ENCODE measurements at regions not wholly inside any gene's neighbourhood (a gene's known extent, or its start where the extent isn't known, plus 50 kb on each side); places are given as distances from the start of the nearest gene placed in this dataset.
"Not testable (repeated sequence)": the region's sequence is repeated elsewhere in the genome, so short reads cannot be mapped to it uniquely, and the experiment has no call there.

DNA sequence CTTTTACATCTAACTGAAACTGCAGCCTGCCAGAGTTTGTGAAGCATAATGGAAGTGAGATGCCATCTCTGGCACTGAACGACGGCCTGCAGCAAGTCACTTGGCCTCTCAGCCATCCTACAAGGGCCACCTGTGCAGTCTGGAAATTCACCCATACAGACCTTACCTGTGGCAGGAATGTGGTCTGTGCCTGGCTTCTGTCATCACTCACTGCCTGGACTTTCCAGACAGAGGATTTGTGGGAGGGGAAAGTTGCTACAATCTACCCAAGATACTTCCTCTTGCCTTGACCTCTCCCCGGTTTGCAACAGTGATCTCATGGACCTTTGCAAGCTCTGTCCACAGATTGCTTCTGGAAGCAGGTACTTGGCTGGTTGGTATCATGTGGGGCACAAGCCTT, 58.4 kb upstream of the ATP1B1 start:
- no peaks in the 10 kb centered on the region for H3K36me3 ChIP-seq (ENCODE audit: low read depth)
- no peaks in the 10 kb centered on the region for H3K9me3 ChIP-seq
- no peak for TF ChIP-seq CTCF (IDR thresholded peaks at IDR 0.05)
- intact Hi-C loops (cut with DNase I, micrococcal nuclease), result no loop called here
- ATAC-seq (peak; percentile 44), DNase-seq (peak in 2 of 3 donors; percentile 42 to 43)
- peaks cover 35% of the 10 kb centered on the region for H3K4me1 ChIP-seq (ENCODE audit: low read depth)
- H3K4me3 ChIP-seq, result no peak overlapping the region

DNA sequence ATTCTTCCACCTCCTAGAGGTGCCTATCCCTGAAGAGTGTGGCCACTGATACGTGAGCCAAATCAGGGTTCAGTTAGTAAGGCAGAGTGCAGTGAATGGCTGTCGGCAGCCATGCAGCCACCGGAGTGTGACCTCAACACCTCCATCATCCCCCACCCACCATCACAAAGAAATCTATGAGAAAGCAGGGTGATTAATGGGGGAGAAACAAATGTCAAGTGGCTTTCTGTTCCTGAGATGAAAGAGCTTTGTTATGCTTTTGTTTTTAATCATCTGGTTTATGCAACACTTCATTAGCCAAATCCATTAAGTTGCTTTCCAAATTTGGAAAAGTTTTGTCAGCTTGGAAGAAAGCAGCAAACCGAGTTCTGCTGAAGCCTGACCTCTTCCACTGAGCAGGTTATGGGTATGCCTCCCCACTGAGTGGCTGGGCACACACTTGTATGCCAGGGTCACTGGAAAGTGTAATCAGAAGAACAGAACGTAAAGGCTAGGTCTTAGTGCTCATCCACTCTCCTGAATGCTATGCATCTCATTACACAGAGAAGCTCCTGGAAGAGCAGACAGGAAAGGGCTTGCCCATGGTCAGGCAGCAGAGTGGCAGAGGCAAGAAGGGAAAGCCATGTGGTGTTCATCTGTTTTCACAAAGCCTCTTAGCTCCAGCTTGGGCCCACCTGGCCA, 57.1 kb upstream of the ATP1B1 start:
- intact Hi-C loops (cut with DNase I, micrococcal nuclease), result no loop called here
- no peak for TF ChIP-seq CTCF (IDR thresholded peaks at IDR 0.05)
- ATAC-seq (no peak), DNase-seq (no peak)
- H3K9me3 ChIP-seq, result no peaks in the 10 kb centered on the region
- peaks cover 31% of the 10 kb centered on the region for H3K4me1 ChIP-seq (ENCODE audit: low read depth)
- no peak overlapping the region for H3K4me3 ChIP-seq
- H3K36me3 ChIP-seq (ENCODE audit: low read depth), result no peaks in the 10 kb centered on the region

DNA sequence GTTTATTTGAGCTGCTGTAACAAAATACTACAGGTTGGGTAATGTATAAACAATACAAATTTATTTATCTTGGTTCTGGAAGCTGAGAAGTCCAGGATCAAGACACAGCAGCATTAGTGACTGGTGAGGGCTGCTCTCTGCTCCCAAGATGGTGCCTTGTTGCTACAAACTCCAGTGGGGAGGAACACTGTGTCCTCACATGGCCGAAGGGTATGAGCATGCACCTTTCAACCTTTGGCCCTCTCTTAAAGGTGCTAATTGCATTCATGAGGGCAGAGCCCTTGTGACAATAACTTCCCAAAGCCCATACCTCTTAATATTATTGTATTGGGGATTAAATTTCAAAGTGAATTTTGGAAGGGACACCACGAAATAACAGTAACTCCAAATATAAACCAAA, 55.3 kb upstream of the ATP1B1 start:
- Histone ChIP-seq H3K9me3 (no peaks in the 10 kb centered on the region), H3K4me3 (no peak overlapping the region), H3K36me3 (ENCODE audit: low read depth) (no peaks in the 10 kb centered on the region), H3K4me1 (ENCODE audit: low read depth) (peaks cover 31% of the 10 kb centered on the region)
- ATAC-seq (no peak), DNase-seq (no peak)
- intact Hi-C loops (cut with DNase I, micrococcal nuclease), result no loop called here
- TF ChIP-seq CTCF (IDR thresholded peaks at IDR 0.05), result no peak

DNA sequence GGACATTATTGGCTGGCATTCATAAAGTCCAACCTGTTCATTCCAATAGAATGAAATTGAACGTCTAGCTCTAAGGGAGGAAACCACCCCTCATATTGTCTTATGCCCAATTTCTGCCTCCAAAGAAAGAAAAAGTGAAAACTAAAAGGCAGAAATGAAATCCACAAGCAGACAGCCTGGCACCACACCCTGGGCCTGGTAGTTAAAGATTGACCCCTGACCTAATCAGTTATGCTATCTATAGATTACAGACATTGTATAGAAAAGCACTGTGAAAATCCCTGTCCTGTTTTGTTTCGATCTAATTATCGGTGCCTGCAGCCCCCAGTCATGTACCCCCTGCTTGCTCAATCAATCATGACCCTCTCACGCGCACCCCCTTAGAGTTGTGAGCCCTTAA, 54.3 kb upstream of the ATP1B1 start:
- H3K9me3 ChIP-seq; intact Hi-C loops (cut with DNase I, micrococcal nuclease); H3K36me3 ChIP-seq (ENCODE audit: low read depth); H3K4me3 ChIP-seq: not testable (repeated sequence)
- H3K4me1 ChIP-seq (ENCODE audit: low read depth), result peaks cover 25% of the 10 kb centered on the region
- peak in 2 of 3 donors; percentile 33 to 70 for DNase-seq
- peak; percentile 43 for ATAC-seq

GRCh38 chr1:169052727-169053126, 53.8 kb upstream of the ATP1B1 start:
- peak in 2 of 3 donors; percentile 39 to 80 for DNase-seq
- no peaks in the 10 kb centered on the region for H3K9me3 ChIP-seq
- H3K4me3 ChIP-seq, result no peak overlapping the region
- intact Hi-C loops (cut with DNase I, micrococcal nuclease), result no loop called here
- peaks cover 20% of the 10 kb centered on the region for H3K4me1 ChIP-seq (ENCODE audit: low read depth)
- peak; percentile 95 for ATAC-seq
- H3K36me3 ChIP-seq (ENCODE audit: low read depth), result no peaks in the 10 kb centered on the region
- no peak for TF ChIP-seq CTCF (IDR thresholded peaks at IDR 0.05)

- Histone ChIP-seq H3K4me1 (ENCODE audit: low read depth) (peaks cover 15% of the 10 kb centered on the region), H3K4me3 (no peak overlapping the region), H3K9me3 (no peaks in the 10 kb centered on the region), H3K36me3 (ENCODE audit: low read depth) (no peaks in the 10 kb centered on the region)
- TF ChIP-seq CTCF (IDR thresholded peaks at IDR 0.05), result no peak
- ATAC-seq, result no peak
- intact Hi-C loops (cut with DNase I, micrococcal nuclease), result no loop called here
- DNase-seq, result no peak
Observed at GRCh38 chr1:169053196-169053595, 53.3 kb upstream of the ATP1B1 start.

Data from mucosa of descending colon (tissue), 3 donors.